ENCODE measurements at regions not wholly inside any gene's neighbourhood (a gene's known extent, or its start where the extent isn't known, plus 50 kb on each side); places are given as distances from the start of the nearest gene placed in this dataset.

- no peaks in the 10 kb centered on the region for H3K9me3 ChIP-seq (ENCODE audit: control insufficient read depth in 4 of 4, low read length in 3 of 4)
- no peak for DNase-seq (ENCODE audit: low spot score)
- H3K27ac ChIP-seq (ENCODE audit: low read depth in 1 of 2, low read length in 2 of 2) = no peak overlapping the region
- H3K4me3 ChIP-seq (ENCODE audit: low read depth in 1 of 3, low read length in 3 of 3) = no peak overlapping the region
- no peaks in the 10 kb centered on the region for H3K36me3 ChIP-seq (ENCODE audit: control insufficient read depth in 4 of 4, insufficient read depth in 3 of 4, low read depth in 1 of 4, low read length in 3 of 4)
- no peak for TF ChIP-seq FOXA1 (IDR thresholded peaks at IDR 0.05)
- TF ChIP-seq HNF4G (IDR thresholded peaks at IDR 0.05) = no peak
- TF ChIP-seq CTCF (IDR thresholded peaks at IDR 0.05; ENCODE audit: low read depth, low read length, missing input control) = no peak
- no peak for TF ChIP-seq ATF3 (IDR thresholded peaks at IDR 0.05)
- TF ChIP-seq SP1 (IDR thresholded peaks at IDR 0.05) = no peak
- TF ChIP-seq GABPA (IDR thresholded peaks at IDR 0.05 in 1 of 2, conservative IDR thresholded peaks at IDR 0.05 in 1 of 2) = no peak
- TF ChIP-seq RXRA (IDR thresholded peaks at IDR 0.05) = no peak
- TF ChIP-seq TAF1 (conservative IDR thresholded peaks at IDR 0.05) = no peak
- TF ChIP-seq REST (IDR thresholded peaks at IDR 0.05) = no peak
- no peak for TF ChIP-seq ZBTB33 (IDR thresholded peaks at IDR 0.05)
- TF ChIP-seq EGR1 (IDR thresholded peaks at IDR 0.05; ENCODE audit: low read depth in 2 of 2) = no peak
- TF ChIP-seq JUND (IDR thresholded peaks at IDR 0.05) = no peak
- TF ChIP-seq RAD21 (IDR thresholded peaks at IDR 0.05) = no peak
- no peak for TF ChIP-seq NR2F2 (IDR thresholded peaks at IDR 0.05)
- no peak for TF ChIP-seq FOXA2 (IDR thresholded peaks at IDR 0.05)
- TF ChIP-seq MAX (IDR thresholded peaks at IDR 0.05) = no peak
- TF ChIP-seq YY1 (IDR thresholded peaks at IDR 0.05) = no peak
- no peaks in the 10 kb centered on the region for H3K4me1 ChIP-seq (ENCODE audit: control insufficient read depth in 4 of 4, insufficient read depth in 4 of 4, low read length in 3 of 4)
- peaks cover 0 to 2% (median 0%) of the 10 kb centered on the region in 4 donors for H3K27me3 ChIP-seq (ENCODE audit: control insufficient read depth in 4 of 4, insufficient read depth in 4 of 4, low read length in 3 of 4)
- no peak overlapping the region for H3K9ac ChIP-seq (ENCODE audit: low read depth in 1 of 2, low read length in 2 of 2)
These were observed 367.0 kb upstream of the ATP2B1 start for GRCh38 chr12:90075685-90076084.

GRCh38 chr12:90074086-90074485, 365.4 kb upstream of the ATP2B1 start:
- Histone ChIP-seq H3K27me3 (ENCODE audit: control insufficient read depth in 4 of 4, insufficient read depth in 4 of 4, low read length in 3 of 4) (peaks cover 0 to 2% (median 0%) of the 10 kb centered on the region in 4 donors), H3K36me3 (ENCODE audit: control insufficient read depth in 4 of 4, insufficient read depth in 3 of 4, low read depth in 1 of 4, low read length in 3 of 4) (no peaks in the 10 kb centered on the region), H3K4me3 (ENCODE audit: low read depth in 1 of 3, low read length in 3 of 3) (no peak overlapping the region), H3K9ac (ENCODE audit: low read depth in 1 of 2, low read length in 2 of 2) (no peak overlapping the region), H3K4me1 (ENCODE audit: control insufficient read depth in 4 of 4, insufficient read depth in 4 of 4, low read length in 3 of 4) (no peaks in the 10 kb centered on the region), H3K9me3 (ENCODE audit: control insufficient read depth in 4 of 4, low read length in 3 of 4) (no peaks in the 10 kb centered on the region), H3K27ac (ENCODE audit: low read depth in 1 of 2, low read length in 2 of 2) (no peak overlapping the region)
- no peak for TF ChIP-seq RAD21 (IDR thresholded peaks at IDR 0.05)
- no peak for TF ChIP-seq JUND (IDR thresholded peaks at IDR 0.05)
- WGBS = 77% methylated on average over 2 of the region's 2 CpGs
- DNase-seq (ENCODE audit: low spot score) = no peak
